ENCODE measurements at regions not wholly inside any gene's neighbourhood (a gene's known extent, or its start where the extent isn't known, plus 50 kb on each side); places are given as distances from the start of the nearest gene placed in this dataset.
A peak's percentile ranks its signal among the peaks of the same experiment; 100 is the strongest.

- peak; percentile 95 to 98 (median 97) for ATAC-seq
- intact Hi-C loops (cut with DNase I) = loop anchor here (1.0 to 5.0 kb wide), 9 partner anchors 63 to 275 kb away; partner anchors contain the start of genes IRF2 (in 2 of the 2), CASP3 (in 1 of the 2) and PRIMPOL (in 1 of the 2)
- Histone ChIP-seq H3K9me3 (no peaks in the 10 kb centered on the region), H3K4me3 (peak overlapping the region; percentile 89), H3K27ac (peak overlapping the region; percentile 98), H3K27me3 (ENCODE audit: insufficient read depth in 3 of 3, low read length in 2 of 3) (no peaks in the 10 kb centered on the region), H3K36me3 (ENCODE audit: insufficient read depth in 1 of 2, low read depth in 1 of 2) (no peaks in the 10 kb centered on the region), H3K4me1 (peaks cover 19% of the 10 kb centered on the region)
- TF ChIP-seq CTCF (IDR thresholded peaks at IDR 0.05) = no peak
- 0% methylated on average over 29 of the region's 29 CpGs for WGBS, 3 donors
- DNase-seq = peak; percentile 96 to 98
Measured at GRCh38 chr4:184537269-184538022, 63.1 kb upstream of the IRF2 start.

- no peak for TF ChIP-seq CTCF (IDR thresholded peaks at IDR 0.05)
Measured at GRCh38 chr4:184536881-184537248, 62.5 kb upstream of the IRF2 start.

DNA sequence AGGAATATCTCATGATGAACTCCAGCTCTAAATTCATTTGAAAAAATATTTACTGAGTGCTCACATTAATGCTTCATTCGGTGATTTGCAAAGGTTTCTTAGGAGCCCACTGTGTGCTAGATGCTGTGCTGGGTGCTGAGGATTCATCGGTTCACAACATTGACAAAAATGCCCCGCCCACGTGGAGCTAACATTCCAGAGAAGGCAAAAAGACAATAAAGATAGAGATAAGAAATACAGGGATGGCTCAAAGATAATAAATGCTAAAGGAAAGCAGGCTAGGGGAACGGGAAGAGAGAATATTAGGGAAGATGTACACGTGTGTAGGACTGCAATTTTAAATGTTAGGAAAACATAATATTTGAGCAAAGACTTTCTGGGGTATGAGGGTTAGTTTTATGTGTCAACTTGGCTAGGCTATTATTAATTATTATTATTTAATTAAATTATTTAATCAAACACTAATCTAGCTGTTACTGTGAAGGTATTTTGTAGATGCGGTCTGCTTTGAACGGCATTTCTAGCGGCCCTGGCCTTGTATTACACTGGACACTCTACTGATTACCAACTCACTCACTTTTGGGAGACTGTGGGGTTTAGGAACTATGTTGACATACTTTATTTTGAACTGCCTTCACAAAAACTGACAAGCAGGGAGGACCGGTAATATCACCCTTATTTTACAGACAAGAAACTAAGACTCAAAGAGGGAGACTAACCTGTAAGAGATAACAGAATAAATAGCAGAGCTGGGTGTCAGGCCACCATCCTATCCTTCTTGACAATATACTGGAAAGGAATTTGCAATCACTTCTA is 61.9 kb upstream of the IRF2 start:
- DNase-seq = no peak
- ATAC-seq = no peak
- WGBS, 3 donors = 59 to 75% (median 59%) methylated on average over 10 of the region's 10 CpGs
- peaks cover 19% of the 10 kb centered on the region for H3K4me1 ChIP-seq
- no peaks in the 10 kb centered on the region for H3K36me3 ChIP-seq (ENCODE audit: insufficient read depth in 1 of 2, low read depth in 1 of 2)
- intact Hi-C loops (cut with DNase I) = loop anchor here (2.0 to 5.0 kb wide), 5 partner anchors 61 to 254 kb away; partner anchors contain the start of genes CASP3 (in 1 of the 2), IRF2 (in 1 of the 2) and PRIMPOL (in 1 of the 2)
- H3K9me3 ChIP-seq = no peaks in the 10 kb centered on the region
- peak overlapping the region; percentile 98 for H3K27ac ChIP-seq
- no peaks in the 10 kb centered on the region for H3K27me3 ChIP-seq (ENCODE audit: insufficient read depth in 3 of 3, low read length in 2 of 3)
- peak overlapping the region; percentile 89 for H3K4me3 ChIP-seq
- no peak for TF ChIP-seq CTCF (IDR thresholded peaks at IDR 0.05)

More at GRCh38 chr4:184536881-184537248, 62.5 kb upstream of the IRF2 start:
- Histone ChIP-seq H3K4me1 (peaks cover 19% of the 10 kb centered on the region), H3K27ac (peak overlapping the region; percentile 98), H3K36me3 (ENCODE audit: insufficient read depth in 1 of 2, low read depth in 1 of 2) (no peaks in the 10 kb centered on the region), H3K9me3 (no peaks in the 10 kb centered on the region), H3K4me3 (peak overlapping the region; percentile 89), H3K27me3 (ENCODE audit: insufficient read depth in 3 of 3, low read length in 2 of 3) (no peaks in the 10 kb centered on the region)
- ATAC-seq (no peak), DNase-seq (no peak)
- intact Hi-C loops (cut with DNase I) = loop anchor here (1.0 to 5.0 kb wide), 7 partner anchors 62 to 273 kb away; partner anchors contain the start of genes IRF2 (in 2 of the 2), CASP3 (in 1 of the 2) and PRIMPOL (in 1 of the 2)
- 14 to 21% (median 15%) methylated on average over 5 of the region's 5 CpGs for WGBS, 3 donors

- H3K4me3 ChIP-seq = no peak overlapping the region
- 84 to 87% (median 85%) methylated on average over 5 of the region's 5 CpGs for WGBS, 3 donors
- TF ChIP-seq CTCF (IDR thresholded peaks at IDR 0.05) = no peak
- intact Hi-C loops (cut with DNase I) = loop anchor here (5.0 kb wide), 4 partner anchors 113 to 252 kb away; partner anchors contain the start of genes CASP3 (in 1 of the 2) and PRIMPOL (in 1 of the 2)
- DNase-seq (no peak), ATAC-seq (no peak)
- H3K27me3 ChIP-seq (ENCODE audit: insufficient read depth in 3 of 3, low read length in 2 of 3) = no peaks in the 10 kb centered on the region
- peak overlapping the region; percentile 98 for H3K27ac ChIP-seq
- no peaks in the 10 kb centered on the region for H3K9me3 ChIP-seq
- H3K36me3 ChIP-seq (ENCODE audit: insufficient read depth in 1 of 2, low read depth in 1 of 2) = no peaks in the 10 kb centered on the region
- H3K4me1 ChIP-seq = peaks cover 19% of the 10 kb centered on the region
Measured at GRCh38 chr4:184534511-184535391, 60.4 kb upstream of the IRF2 start.
